ENCODE measurements at regions not wholly inside any gene's neighbourhood (a gene's known extent, or its start where the extent isn't known, plus 50 kb on each side); places are given as distances from the start of the nearest gene placed in this dataset.

- TF ChIP-seq CTCF (IDR thresholded peaks at IDR 0.05) (no peak), POLR2A (IDR thresholded peaks at IDR 0.05) (no peak)
Observed at GRCh38 chr19:27691991-27692390, 1521.0 kb downstream of the UQCRFS1 start.
